ENCODE measurements at regions not wholly inside any gene's neighbourhood (a gene's known extent, or its start where the extent isn't known, plus 50 kb on each side); places are given as distances from the start of the nearest gene placed in this dataset.

DNA sequence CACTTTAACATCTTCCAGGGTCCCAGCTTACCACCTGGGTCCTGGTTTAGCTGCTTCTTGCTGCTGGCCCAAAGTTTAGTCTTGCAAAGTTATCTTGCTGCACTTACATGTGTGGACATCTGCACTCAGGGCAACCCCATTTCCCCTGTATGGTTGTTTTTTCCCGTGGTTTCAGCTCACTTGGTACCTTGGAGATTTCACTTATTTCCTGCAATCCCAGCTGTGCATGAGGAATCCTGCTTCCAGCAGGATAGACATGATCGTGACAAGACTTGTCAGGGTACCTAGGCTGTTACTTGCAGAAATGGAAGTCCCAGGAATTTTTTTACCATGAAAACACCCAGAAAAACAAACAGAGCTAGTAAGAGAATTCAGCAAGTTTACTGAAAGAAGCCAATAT lies 95.9 kb upstream of the LEP start:
- no peak overlapping the region for H3K4me3 ChIP-seq

DNA sequence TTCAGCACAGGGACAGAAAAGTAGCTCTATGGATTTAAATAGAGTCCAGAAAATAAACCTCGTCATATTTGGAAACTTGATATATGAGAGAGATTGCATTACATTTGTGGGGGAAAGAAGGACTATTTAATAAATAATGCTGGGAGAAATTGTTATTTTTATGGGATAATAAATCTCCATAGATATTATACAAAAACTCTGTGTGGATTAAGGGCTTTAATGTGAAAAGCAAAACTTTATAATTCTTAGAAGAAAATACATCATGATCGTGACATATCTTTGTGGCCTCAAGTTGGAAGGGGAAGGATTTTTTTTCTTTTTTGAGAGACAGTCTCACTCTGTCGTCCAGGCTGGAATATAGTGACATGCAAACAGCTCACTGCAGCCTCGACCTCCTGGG lies 95.0 kb upstream of the LEP start:
- no peak overlapping the region for H3K4me3 ChIP-seq
- TF ChIP-seq, protein P1, sequence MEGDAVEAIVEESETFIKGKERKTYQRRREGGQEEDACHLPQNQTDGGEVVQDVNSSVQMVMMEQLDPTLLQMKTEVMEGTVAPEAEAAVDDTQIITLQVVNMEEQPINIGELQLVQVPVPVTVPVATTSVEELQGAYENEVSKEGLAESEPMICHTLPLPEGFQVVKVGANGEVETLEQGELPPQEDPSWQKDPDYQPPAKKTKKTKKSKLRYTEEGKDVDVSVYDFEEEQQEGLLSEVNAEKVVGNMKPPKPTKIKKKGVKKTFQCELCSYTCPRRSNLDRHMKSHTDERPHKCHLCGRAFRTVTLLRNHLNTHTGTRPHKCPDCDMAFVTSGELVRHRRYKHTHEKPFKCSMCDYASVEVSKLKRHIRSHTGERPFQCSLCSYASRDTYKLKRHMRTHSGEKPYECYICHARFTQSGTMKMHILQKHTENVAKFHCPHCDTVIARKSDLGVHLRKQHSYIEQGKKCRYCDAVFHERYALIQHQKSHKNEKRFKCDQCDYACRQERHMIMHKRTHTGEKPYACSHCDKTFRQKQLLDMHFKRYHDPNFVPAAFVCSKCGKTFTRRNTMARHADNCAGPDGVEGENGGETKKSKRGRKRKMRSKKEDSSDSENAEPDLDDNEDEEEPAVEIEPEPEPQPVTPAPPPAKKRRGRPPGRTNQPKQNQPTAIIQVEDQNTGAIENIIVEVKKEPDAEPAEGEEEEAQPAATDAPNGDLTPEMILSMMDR (IDR thresholded peaks at IDR 0.05): no peak
- H3K27ac ChIP-seq: no peak overlapping the region
- no peak for DNase-seq (ENCODE audit: low spot score)

More for the DNA sequence above, 95.9 kb upstream of the LEP start:
- no peak overlapping the region for H3K27ac ChIP-seq
- peak; percentile 55 for DNase-seq (ENCODE audit: low spot score)
- TF ChIP-seq, protein P1 (IDR thresholded peaks at IDR 0.05): no peak

DNA sequence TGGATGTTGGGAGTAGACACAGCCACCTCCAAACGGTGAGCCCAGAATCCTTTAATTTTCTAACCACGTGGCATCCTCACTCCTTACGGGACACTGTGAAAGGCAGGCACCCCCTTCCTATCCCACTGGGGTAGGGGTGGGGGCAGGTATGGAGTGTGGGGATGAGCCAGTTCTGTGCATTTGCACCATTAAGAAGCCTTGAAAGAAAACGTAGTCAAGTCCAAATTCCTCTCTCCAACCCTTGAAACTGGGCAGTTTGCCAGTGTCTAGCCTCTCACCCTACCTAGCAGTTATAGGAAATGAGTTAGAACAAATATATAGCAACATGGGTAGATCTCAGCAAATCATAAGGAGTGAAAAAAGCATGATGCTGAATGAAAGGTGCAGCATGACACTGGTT lies 92.4 kb upstream of the LEP start:
- TF ChIP-seq, protein P1 (IDR thresholded peaks at IDR 0.05): no peak
- no peak overlapping the region for H3K4me3 ChIP-seq
- DNase-seq (ENCODE audit: low spot score): peak; percentile 59
- no peak overlapping the region for H3K27ac ChIP-seq

DNA sequence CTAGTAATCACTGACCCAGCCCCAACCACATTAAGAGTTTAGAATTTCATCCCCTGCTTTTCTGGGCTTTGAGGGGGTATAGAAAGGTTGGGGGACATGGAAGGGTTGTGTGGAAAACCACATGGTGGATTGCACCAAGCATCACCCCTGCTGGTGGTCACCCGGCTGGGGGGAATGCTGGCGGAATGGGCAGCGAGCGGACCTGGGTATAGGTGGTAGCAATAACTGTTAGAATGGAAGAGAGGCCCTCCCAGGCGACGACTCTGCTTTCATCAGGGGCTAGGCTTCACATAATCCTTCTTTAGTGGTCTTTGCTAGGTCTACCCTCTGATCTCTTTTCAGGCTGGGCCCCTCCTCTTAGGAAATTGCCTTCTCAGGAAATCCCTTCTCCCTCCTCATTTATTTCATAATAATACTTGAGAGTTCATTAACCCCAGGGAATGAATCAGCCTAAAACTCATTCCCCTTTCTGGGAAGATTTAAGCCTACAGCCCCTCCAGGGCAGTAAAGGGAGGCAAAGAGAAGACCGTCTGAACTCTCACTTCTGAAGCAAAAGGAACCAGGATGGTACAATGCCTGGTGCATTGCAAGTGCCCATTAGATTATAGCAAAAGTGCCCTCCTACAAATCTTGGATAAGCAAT lies 90.7 kb upstream of the LEP start:
- Histone ChIP-seq H3K4me3 (no peak overlapping the region), H3K27ac (no peak overlapping the region)
- DNase-seq (ENCODE audit: low spot score): peak; percentile 36
- TF ChIP-seq, protein P1 (IDR thresholded peaks at IDR 0.05): no peak

DNA sequence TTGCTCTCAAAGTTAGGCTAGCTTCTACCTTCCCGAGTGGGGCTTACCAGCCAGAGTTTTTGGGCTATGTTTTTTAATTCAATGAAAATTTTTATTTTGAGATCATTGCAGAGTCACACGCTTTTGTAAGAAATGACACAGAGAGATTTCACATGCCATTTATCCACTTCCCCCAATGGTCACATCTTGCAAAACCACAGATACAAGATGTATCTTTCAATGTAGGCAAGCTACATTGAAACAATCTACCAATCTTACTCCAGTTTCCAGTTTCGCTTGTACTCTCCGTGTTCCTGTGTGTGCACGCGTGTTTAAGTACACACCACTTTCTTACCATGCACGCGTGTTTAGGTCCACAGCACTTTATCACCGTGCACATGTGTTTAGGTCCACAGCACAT lies 89.4 kb upstream of the LEP start:
- DNase-seq (ENCODE audit: low spot score): no peak
- Histone ChIP-seq H3K4me3 (no peak overlapping the region), H3K27ac (no peak overlapping the region)
- TF ChIP-seq, protein P1 (IDR thresholded peaks at IDR 0.05): no peak

DNA sequence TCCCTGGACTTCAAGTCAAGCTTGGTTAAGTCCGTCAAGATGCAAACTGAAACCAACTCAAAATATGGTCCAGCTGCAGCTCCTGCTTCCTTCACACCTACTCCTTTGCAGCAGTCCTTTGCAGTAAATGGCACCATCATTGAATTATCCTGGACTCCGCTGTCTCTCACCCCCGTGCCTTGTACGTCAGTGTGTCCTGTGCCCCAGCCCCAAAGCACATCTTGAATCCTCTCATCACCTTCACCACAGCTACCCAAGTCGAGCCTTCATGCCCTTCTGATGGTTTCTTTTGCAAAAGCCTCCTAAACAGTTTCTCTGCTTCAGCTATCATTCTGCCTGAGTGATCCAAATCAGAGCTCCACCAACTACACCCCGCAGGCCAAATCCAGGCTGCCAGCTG lies 88.4 kb upstream of the LEP start:
- TF ChIP-seq, protein P1 (IDR thresholded peaks at IDR 0.05): no peak
- Histone ChIP-seq H3K4me3 (no peak overlapping the region), H3K27ac (no peak overlapping the region)
- peak; percentile 47 for DNase-seq (ENCODE audit: low spot score)

DNA sequence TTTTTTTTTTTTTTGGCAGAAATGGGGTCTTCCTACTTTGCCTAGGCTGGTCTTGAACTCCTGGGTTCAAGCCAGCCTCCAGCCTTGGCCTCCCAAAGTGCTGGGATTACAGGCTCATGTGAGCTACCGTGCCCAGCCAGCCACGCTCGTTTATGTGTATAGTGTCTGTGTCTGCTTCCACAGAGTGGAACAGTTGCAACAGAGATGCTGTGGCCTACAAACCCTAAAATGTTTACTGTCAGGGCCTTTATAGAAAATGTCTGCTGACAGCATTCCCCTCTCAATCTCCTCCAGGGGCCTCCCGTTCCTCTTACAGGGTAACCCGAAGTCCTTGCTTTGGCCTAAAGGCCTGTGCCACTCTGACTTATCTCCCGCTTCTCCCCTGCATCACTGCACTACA lies 87.6 kb upstream of the LEP start:
- Histone ChIP-seq H3K27ac (no peak overlapping the region), H3K4me3 (no peak overlapping the region)
- DNase-seq (ENCODE audit: low spot score): peak; percentile 40
- TF ChIP-seq, protein P1 (IDR thresholded peaks at IDR 0.05): no peak
